Forelimb muscle (tissue), 1 donor: ENCODE measurements at regions not wholly inside any gene's neighbourhood (a gene's known extent, or its start where the extent isn't known, plus 50 kb on each side); places are given as distances from the start of the nearest gene placed in this dataset.

Source experiments
- DNase-seq: peaks from one replicate; pipeline ENCODE4 v3.0.0-alpha.2; 2013; ENCODE audit warnings: low read depth

DNA sequence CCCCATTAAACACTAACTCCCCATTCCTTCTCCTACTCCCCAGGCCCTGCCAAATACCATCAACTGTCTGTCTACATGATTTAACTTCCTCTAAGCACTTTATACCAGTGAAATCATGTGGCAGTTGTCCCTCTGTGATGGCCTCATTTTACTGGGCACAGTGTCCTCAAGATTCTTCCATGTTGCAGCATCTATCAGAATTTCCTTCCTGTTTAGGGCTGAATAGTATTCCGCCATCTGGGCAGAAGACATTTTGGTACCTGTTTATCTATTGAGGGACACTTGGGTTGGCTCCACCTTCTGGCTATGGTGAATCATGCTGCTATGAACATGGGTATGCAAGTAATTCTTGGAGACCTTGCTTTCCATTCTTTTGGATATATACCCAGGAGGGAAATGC is 59.4 kb upstream of the IRX4 start:
- no peak for DNase-seq

DNA sequence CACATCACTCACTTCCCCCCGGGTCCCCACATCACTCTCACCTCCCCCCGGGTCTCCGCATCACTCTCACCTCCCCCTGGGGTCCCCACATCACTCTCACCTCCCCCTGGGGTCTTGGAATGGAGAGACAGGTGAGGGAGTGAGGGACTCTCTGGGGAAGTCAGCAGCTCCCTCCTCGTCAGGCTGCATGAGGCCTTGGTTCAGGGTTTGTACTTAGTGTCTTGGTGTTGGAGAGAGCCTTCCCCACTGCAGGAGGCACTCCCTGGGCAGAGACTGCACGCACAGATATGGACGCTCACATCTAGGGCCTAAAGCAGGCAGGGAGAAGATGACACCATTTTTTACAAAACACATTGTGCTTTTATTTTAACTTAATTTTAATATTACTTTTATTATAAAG is 56.5 kb upstream of the IRX4 start:
- DNase-seq = no peak

DNA sequence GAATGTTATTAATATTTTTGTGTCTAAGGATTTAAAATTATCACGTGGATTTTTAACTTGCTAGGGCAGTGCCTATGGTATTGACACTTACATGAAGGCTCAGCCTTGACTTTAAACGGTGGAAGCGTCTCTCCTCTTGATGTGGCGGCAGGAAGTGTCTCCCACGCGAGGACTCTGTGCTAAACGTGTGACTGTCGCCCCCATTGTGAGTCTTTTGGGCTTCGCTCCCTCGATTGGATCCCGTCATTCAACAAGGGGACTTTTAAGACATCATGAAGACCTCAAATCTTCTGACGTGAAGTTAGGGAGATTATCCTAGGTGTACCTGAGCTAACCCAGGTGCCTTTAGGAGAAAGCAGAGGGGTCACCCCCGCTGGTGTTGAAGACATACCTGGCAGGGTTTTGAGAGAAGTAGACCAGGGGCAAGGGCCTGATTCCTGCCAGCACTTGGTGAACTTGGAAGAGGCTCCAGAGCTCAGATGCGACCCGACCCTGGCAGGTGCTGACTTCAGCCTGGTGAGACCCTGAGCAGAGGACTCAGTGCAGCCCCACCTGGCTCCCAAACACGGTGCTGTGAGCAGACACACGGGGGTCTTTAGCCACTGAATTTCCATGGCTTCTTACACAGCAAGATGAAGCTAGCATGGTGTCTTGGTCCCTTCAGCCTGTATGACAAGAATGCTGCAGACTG is 55.7 kb upstream of the IRX4 start:
- DNase-seq = no peak

DNA sequence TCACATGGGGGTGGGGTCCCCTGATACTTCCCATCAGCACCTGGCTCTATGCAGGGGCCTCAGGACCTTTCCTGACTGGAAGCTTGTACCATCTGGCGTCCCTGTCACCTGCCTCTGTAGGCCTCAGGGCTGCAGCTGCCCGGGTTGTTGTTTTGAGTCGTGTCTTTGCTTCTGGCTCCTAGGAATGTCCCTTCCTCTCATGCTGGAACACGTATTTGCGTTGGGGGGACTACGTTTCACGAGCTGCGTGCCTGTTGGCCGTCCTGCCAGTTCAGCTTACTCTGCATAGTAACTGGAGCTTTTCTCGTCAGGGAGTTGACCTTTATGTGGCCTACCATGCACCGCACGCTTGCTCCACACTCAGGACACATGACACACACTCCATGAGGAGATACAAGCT is 54.9 kb upstream of the IRX4 start:
- DNase-seq = no peak

DNA sequence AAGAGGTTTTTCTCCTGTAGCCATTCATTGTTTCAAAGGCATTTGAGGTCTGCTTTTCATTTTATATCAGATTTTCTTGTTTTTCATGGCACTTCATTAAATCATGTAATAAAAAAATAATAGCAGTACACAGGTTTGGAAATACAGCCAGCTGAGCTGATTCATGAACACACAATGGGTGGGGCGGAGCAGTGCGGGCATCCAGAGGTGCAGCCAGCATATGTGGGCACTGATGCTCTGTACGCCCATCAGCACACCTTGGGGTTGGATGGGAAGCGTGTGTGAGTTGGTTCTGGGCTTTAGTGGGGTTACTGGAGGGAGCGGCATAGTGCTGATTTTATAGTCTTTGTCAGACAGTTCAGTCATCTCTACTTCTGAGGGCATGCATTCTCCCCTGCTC is 54.2 kb upstream of the IRX4 start:
- DNase-seq = no peak

DNA sequence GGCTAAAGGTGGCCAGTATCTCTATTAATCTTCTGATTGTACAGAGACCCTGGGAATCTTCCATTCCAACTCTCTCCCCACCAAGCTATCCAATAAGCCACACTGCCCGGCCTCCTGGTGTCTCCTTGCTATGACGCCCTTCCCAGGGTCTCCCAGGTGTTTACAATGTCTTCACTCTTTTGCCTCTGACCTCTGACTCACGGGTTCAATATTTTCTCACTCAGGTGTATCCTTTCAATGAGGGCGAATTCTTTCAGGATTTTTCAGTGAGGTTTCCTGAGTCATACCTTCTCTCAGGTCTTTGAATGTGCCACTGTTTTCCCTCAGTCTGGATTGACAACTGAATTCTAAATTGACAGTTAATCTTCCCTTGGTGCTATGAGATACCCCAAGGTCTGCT is 53.7 kb upstream of the IRX4 start:
- no peak for DNase-seq

DNA sequence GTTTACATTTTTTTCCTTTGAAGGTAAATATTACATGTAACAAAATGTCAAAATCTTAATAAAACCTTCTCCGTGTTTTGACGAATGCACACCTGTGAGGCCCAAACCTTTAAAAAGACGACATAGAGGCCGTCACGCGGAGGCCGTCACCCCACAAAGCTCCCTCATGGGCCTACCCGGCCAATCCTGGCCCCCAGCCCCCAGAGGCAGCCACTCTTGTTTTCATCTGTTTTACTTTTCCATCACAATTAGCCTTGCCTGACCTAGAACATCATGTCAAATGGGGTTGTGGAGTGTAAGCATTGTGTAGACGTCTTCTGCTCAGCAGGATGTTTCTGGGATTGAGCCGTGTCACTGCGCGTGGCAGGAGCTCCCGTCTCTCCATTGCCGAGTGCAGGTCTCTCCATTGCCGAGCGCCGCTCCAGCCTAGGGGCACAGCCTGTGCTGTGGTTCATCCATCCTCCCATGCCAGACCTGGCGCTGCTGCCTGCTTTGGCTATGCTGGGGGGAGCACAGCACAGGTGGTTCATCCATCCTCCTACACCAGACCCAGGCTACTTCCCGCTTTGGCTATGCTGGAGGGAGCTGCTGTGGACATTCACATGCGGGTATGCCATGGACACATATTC is 52.2 kb upstream of the IRX4 start:
- no peak for DNase-seq

- no peak for DNase-seq
Measured at GRCh38 chr5:1934056-1934394, 51.3 kb upstream of the IRX4 start.

DNA sequence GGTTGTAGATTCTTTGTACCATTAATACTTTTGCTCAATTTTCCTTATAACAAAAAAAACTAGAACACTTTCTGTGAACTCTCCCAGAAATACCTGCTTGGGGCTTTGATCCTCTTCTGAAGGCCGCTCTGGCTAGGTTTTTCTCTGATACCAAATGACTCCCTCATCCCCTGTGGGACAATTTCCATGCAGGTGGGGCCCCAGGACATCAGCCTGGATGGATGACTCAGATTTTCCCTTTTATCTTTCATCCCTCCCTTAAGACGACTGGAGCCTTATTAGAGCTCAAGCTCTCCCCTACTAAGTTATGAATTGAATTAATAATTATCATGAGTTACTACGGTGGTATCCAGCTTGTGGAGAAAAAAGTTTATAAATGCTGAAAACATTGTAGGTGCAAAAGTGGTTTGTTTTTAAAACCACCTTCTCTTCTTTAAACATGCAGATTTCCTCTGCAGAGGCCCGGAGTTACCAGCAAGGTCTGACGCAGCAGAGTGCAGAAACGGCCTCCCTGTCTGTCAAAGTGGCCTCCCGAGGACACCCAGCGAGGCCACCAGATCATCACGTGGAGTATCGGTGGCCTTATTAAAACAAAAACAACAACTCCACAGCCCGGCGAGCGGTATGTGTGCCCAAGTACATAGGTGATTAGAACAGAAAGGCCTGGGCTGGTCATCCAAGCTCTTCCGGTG is 50.8 kb upstream of the IRX4 start:
- DNase-seq = no peak
